GM12891 (cell line): ENCODE measurements at regions not wholly inside any gene's neighbourhood (a gene's known extent, or its start where the extent isn't known, plus 50 kb on each side); places are given as distances from the start of the nearest gene placed in this dataset.

Source experiments
- DNase-seq: peaks from one replicate; pipeline ENCODE4 v3.0.0; 2011; ENCODE audit warnings: low spot score; ENCODE audit not compliant: insufficient read length
- FAIRE-seq: peaks from 2 replicates; lab custom pipeline; 2011; peaks lifted over from hg19 to GRCh38; lab: Jason Lieb, UNC
- PAX5 ChIP-seq: IDR thresholded peaks from 2 replicates; pipeline ENCODE4 v1.6.1; 2011; ENCODE audit warnings: low read length, moderate library complexity, mild to moderate bottlenecking; ENCODE audit not compliant: insufficient read depth, severe bottlenecking
- POLR2A ChIP-seq: IDR thresholded peaks from 2 replicates; pipeline ENCODE4 v1.6.1; 2011; ENCODE audit warnings: low read depth, low read length, control low read depth
- POLR2AphosphoS5 ChIP-seq: IDR thresholded peaks from 2 replicates; pipeline ENCODE4 v1.6.1; 2011; ENCODE audit warnings: low read depth, low read length, control low read depth
- POU2F2 ChIP-seq: IDR thresholded peaks from 2 replicates; pipeline ENCODE4 v1.6.1; 2011; ENCODE audit warnings: low read depth, mild to moderate bottlenecking, control low read depth, low read length, moderate library complexity
- SPI1 ChIP-seq: IDR thresholded peaks from 2 replicates; pipeline ENCODE4 v1.6.1; 2011; ENCODE audit warnings: low read depth, low read length, control low read depth
- TAF1 ChIP-seq: IDR thresholded peaks from 2 replicates; pipeline ENCODE4 v1.6.1; 2011; ENCODE audit warnings: low read depth, low read length, control low read depth

- DNase-seq (no peak), FAIRE-seq (no peak)
- TF ChIP-seq PAX5 (no peak), POLR2A (no peak), SPI1 (no peak), POLR2AphosphoS5 (no peak), POU2F2 (no peak), TAF1 (no peak)
Measured at GRCh38 chr12:127448906-127449305, 818.1 kb upstream of the TMEM132C start.

GRCh38 chr12:127450826-127451225 lies 816.1 kb upstream of the TMEM132C start:
- TF ChIP-seq SPI1 (no peak), POU2F2 (no peak), POLR2AphosphoS5 (no peak), PAX5 (no peak)
- no peak for DNase-seq
- no peak for FAIRE-seq

GRCh38 chr12:127455347-127456265 lies 811.4 kb upstream of the TMEM132C start:
- DNase-seq = no peak

GRCh38 chr12:127457726-127458125 lies 809.2 kb upstream of the TMEM132C start:
- FAIRE-seq (no peak), DNase-seq (no peak)
- TF ChIP-seq SPI1 = no peak
- no peak for TF ChIP-seq POLR2A
- TF ChIP-seq POLR2AphosphoS5 = no peak
- TF ChIP-seq TAF1 = no peak
- TF ChIP-seq PAX5 = no peak
- no peak for TF ChIP-seq POU2F2

More at GRCh38 chr12:127455347-127456265, 811.4 kb upstream of the TMEM132C start:
- TF ChIP-seq POU2F2 (no peak), TAF1 (no peak), SPI1 (no peak), POLR2AphosphoS5 (no peak), PAX5 (no peak), POLR2A (no peak)
- FAIRE-seq = no peak

GRCh38 chr12:127459166-127459565 lies 807.8 kb upstream of the TMEM132C start:
- FAIRE-seq (no peak), DNase-seq (no peak)
- TF ChIP-seq TAF1 = no peak
- no peak for TF ChIP-seq PAX5
- TF ChIP-seq POU2F2 = no peak
- no peak for TF ChIP-seq SPI1
- TF ChIP-seq POLR2A = no peak
- TF ChIP-seq POLR2AphosphoS5 = no peak

GRCh38 chr12:127459687-127460086 lies 807.3 kb upstream of the TMEM132C start:
- DNase-seq (no peak), FAIRE-seq (no peak)
- TF ChIP-seq TAF1 (no peak), PAX5 (no peak), SPI1 (no peak), POLR2A (no peak), POLR2AphosphoS5 (no peak), POU2F2 (no peak)

GRCh38 chr12:127463237-127463636 lies 803.7 kb upstream of the TMEM132C start:
- FAIRE-seq = no peak
- DNase-seq = no peak
- TF ChIP-seq POU2F2 (no peak), PAX5 (no peak), POLR2AphosphoS5 (no peak), TAF1 (no peak), POLR2A (no peak), SPI1 (no peak)

GRCh38 chr12:127469331-127469730 lies 797.6 kb upstream of the TMEM132C start:
- FAIRE-seq (no peak), DNase-seq (no peak)
- TF ChIP-seq POLR2A (no peak), POU2F2 (no peak), TAF1 (no peak), SPI1 (no peak), POLR2AphosphoS5 (no peak), PAX5 (no peak)

- no peak for TF ChIP-seq POU2F2
- TF ChIP-seq TAF1 = no peak
- no peak for TF ChIP-seq POLR2A
- no peak for TF ChIP-seq POLR2AphosphoS5
- TF ChIP-seq SPI1 = no peak
- TF ChIP-seq PAX5 = no peak
- FAIRE-seq (no peak), DNase-seq (no peak)
Measured at GRCh38 chr12:127473766-127474165, 793.2 kb upstream of the TMEM132C start.

GRCh38 chr12:127479256-127479655 lies 787.7 kb upstream of the TMEM132C start:
- FAIRE-seq = no peak

More at GRCh38 chr12:127479256-127479655, 787.7 kb upstream of the TMEM132C start:
- DNase-seq = no peak
- TF ChIP-seq PAX5 (no peak), POLR2A (no peak), POLR2AphosphoS5 (no peak)
